HCT116 (cell line): ENCODE measurements at regions not wholly inside any gene's neighbourhood (a gene's known extent, or its start where the extent isn't known, plus 50 kb on each side); places are given as distances from the start of the nearest gene placed in this dataset.

Source experiments
- ATAC-seq: fragments of 200-7000 bp; cut with Tn5 transposase; 2 replicates; pipeline ENCODE4 v1.9.1; 2020; ENCODE audit warnings: mild to moderate bottlenecking, moderate library complexity
- BruUV-seq: library from RNA; stranded (reverse); fragments of 400-500 nt; replicated peaks from 2 replicates; lab custom pipeline; 2021; lab: Mats Ljungman, UMichigan
- CTCF ChIA-PET: fragments of 300-600 bp; sonication (Branson Sonifier 250); formaldehyde crosslinking; loops from one replicate; lab custom pipeline; 2021; ENCODE audit warnings: antibody characterized with exemption; lab: Charles Lee
- POLR2A ChIA-PET: fragments of 300-600, 350-600 bp; sonication (Branson Sonifier 250); formaldehyde crosslinking; loops from one replicate; lab custom pipeline; 2021; ENCODE audit warnings: antibody characterized with exemption; lab: Charles Lee
- RAD21 ChIA-PET, 2 experiments: fragments of 300-600 bp; sonication (Branson Sonifier 250); formaldehyde crosslinking; loops; one replicate each; lab custom pipeline; 2023; ENCODE audit warnings: low total read pairs in 2 of 2; ENCODE audit not compliant: uncharacterized antibody in 2 of 2, unreplicated experiment in 2 of 2, low non-redundant PET in 1 of 2; lab: Charles Lee
- DNase-seq: peaks from one replicate; pipeline ENCODE4 v3.0.0-alpha.2; 2010; ENCODE audit warnings: low read depth, low spot score
- H2AFZ ChIP-seq: fragments of 200-600 bp; shearing (Covaris generic), sonication (generic); 2 replicates; pipeline ENCODE4 v1.6.1; 2017; ENCODE audit warnings: low read depth, mixed run types, mixed read lengths, antibody characterized with exemption, low read length; ENCODE audit not compliant: poor library complexity, severe bottlenecking
- H3K27ac ChIP-seq: 2 replicates; pipeline ENCODE4 v1.5.1; 2012; ENCODE audit warnings: low read depth, low read length
- H3K27me3 ChIP-seq: fragments of 200-600 bp; sonication (generic); 2 replicates; pipeline ENCODE4 v1.6.1; 2016; ENCODE audit warnings: mixed run types, low read length, mixed read lengths; ENCODE audit not compliant: insufficient read depth
- H3K36me3 ChIP-seq, 2 experiments: fragments of 200-500 bp in 1 of 2; fragments of 200-600 bp in 1 of 2; sonication (Bioruptor generic) in 1 of 2; sonication (generic) in 1 of 2; 2 replicates each; pipeline versions ENCODE4 v1.5.1 to v1.6.1; 2014 to 2016; ENCODE audit warnings: low read length in 2 of 2, inconsistent platforms in 1 of 2, mixed read lengths in 1 of 2, mixed run types in 1 of 2; ENCODE audit not compliant: insufficient read depth in 2 of 2, control insufficient read depth in 1 of 2
- H3K4me1 ChIP-seq, 2 experiments: fragments of 200-600 bp in 1 of 2; sonication (generic) in 1 of 2; 2 replicates each; pipeline versions ENCODE4 v1.5.1 to v1.6.1; 2012 to 2017; ENCODE audit warnings: low read length in 2 of 2, inconsistent platforms in 1 of 2, mild to moderate bottlenecking in 1 of 2, mixed read lengths in 1 of 2, mixed run types in 1 of 2, moderate library complexity in 1 of 2; ENCODE audit not compliant: insufficient read depth in 2 of 2, control insufficient read depth in 1 of 2
- H3K4me2 ChIP-seq: fragments of 200-600 bp; sonication (generic); 2 replicates; pipeline ENCODE4 v1.6.1; 2017; ENCODE audit warnings: mixed run types, low read length, mixed read lengths
- H3K4me3 ChIP-seq, 2 experiments: fragments of 200-600 bp in 1 of 2; sonication (generic) in 1 of 2; replicated peaks in 1 of 2; 2 replicates each; pipeline ENCODE4 v1.5.1; 2011 to 2016; ENCODE audit warnings: low read length in 2 of 2, control low read depth in 1 of 2, low read depth in 1 of 2, mild to moderate bottlenecking in 1 of 2, mixed read lengths in 1 of 2, mixed run types in 1 of 2
- H3K79me2 ChIP-seq: fragments of 200-600 bp; sonication (generic); 2 replicates; pipeline ENCODE4 v1.6.1; 2017; ENCODE audit warnings: mild to moderate bottlenecking, mixed run types, low read length, moderate library complexity, mixed read lengths; ENCODE audit not compliant: insufficient read depth
- H3K9ac ChIP-seq: fragments of 200-600 bp; sonication (generic); 2 replicates; pipeline ENCODE4 v1.6.1; 2016; ENCODE audit warnings: low read length, mixed read lengths
- H3K9me2 ChIP-seq: fragments of 200-600 bp; sonication (generic), shearing (Covaris generic); 2 replicates; pipeline ENCODE4 v1.6.1; 2017; ENCODE audit warnings: mixed run types, mild to moderate bottlenecking, moderate library complexity; ENCODE audit not compliant: insufficient read depth
- H3K9me3 ChIP-seq, 2 experiments: fragments of 200-500 bp in 1 of 2; fragments of 200-600 bp in 1 of 2; sonication (Bioruptor generic) in 1 of 2; sonication (generic) in 1 of 2; 2 replicates each; pipeline ENCODE4 v1.6.1; 2014 to 2017; ENCODE audit warnings: low read length in 2 of 2, mixed read lengths in 2 of 2, inconsistent platforms in 1 of 2, low read depth in 1 of 2, mild to moderate bottlenecking in 1 of 2, mixed run types in 1 of 2, moderate library complexity in 1 of 2; ENCODE audit not compliant: control insufficient read depth in 1 of 2, insufficient read depth in 1 of 2
- H4K20me1 ChIP-seq: fragments of 200-600 bp; sonication (generic), shearing (Covaris generic); 2 replicates; pipeline ENCODE4 v1.6.1; 2017; ENCODE audit warnings: mixed run types, mild to moderate bottlenecking, moderate library complexity; ENCODE audit not compliant: insufficient read depth
- CBX3 ChIP-seq: IDR thresholded peaks from 2 replicates; pipeline ENCODE4 v1.6.1; 2012; ENCODE audit warnings: low read depth
- CEBPB ChIP-seq: IDR thresholded peaks from 2 replicates; pipeline ENCODE4 v1.6.1; 2012; ENCODE audit warnings: low read depth
- ELF1 ChIP-seq: IDR thresholded peaks from 2 replicates; pipeline ENCODE4 v1.6.1; 2012; ENCODE audit warnings: low read depth, borderline replicate concordance
- JUND ChIP-seq: IDR thresholded peaks from 2 replicates; pipeline ENCODE4 v1.6.1; 2012
- MAX ChIP-seq: IDR thresholded peaks from 2 replicates; pipeline ENCODE4 v1.6.1; 2012
- POLR2AphosphoS5 ChIP-seq: IDR thresholded peaks from 2 replicates; pipeline ENCODE4 v1.6.1; 2011; ENCODE audit warnings: mild to moderate bottlenecking, low read depth, low read length, moderate library complexity
- REST ChIP-seq: IDR thresholded peaks from 2 replicates; pipeline ENCODE4 v1.6.1; 2012; ENCODE audit warnings: low read depth
- YY1 ChIP-seq: IDR thresholded peaks from 2 replicates; pipeline ENCODE4 v1.6.1; 2011; ENCODE audit warnings: low read length, low read depth, moderate library complexity, mild to moderate bottlenecking; ENCODE audit not compliant: insufficient replicate concordance; ENCODE audit errors: extremely low read depth
- ZFX ChIP-seq: fragments of 450-650 bp; IDR thresholded peaks from 2 replicates; pipeline ENCODE4 v1.6.1; 2017
- intact Hi-C: fragments of 100-400 bp; cut with micrococcal nuclease; formaldehyde crosslinking; loops from 2 replicates; pipeline ENCODE4 v1.10.0; 2022
- TF ChIP-seq, protein P1 (sequence below): IDR thresholded peaks from 2 replicates; pipeline ENCODE4 v1.6.1; 2011; ENCODE audit warnings: mild to moderate bottlenecking, low read length, moderate library complexity; ENCODE audit not compliant: insufficient replicate concordance; ENCODE audit errors: extremely low read depth

- ATAC-seq = no peak
- no peak for DNase-seq
- peak overlapping the region; percentile 59 to 69 for H3K4me3 ChIP-seq
- peaks cover 36 to 61% of the 10 kb centered on the region in 2 experiments for H3K4me1 ChIP-seq
- POLR2A ChIA-PET = interaction anchor here (0.9 to 10.3 kb wide), 24 partner anchors 12 to 1779 kb away, joined by 3 to 302 read pairs (median 5); partner anchors contain the start of gene ZNF184
- H3K36me3 ChIP-seq = no peaks in the 10 kb centered on the region
- no peak for TF ChIP-seq CEBPB
- no peak for TF ChIP-seq ELF1
- no peak for TF ChIP-seq YY1
- no peak for TF ChIP-seq POLR2AphosphoS5
- no peak for TF ChIP-seq MAX
- TF ChIP-seq REST = no peak
- TF ChIP-seq, protein P1, sequence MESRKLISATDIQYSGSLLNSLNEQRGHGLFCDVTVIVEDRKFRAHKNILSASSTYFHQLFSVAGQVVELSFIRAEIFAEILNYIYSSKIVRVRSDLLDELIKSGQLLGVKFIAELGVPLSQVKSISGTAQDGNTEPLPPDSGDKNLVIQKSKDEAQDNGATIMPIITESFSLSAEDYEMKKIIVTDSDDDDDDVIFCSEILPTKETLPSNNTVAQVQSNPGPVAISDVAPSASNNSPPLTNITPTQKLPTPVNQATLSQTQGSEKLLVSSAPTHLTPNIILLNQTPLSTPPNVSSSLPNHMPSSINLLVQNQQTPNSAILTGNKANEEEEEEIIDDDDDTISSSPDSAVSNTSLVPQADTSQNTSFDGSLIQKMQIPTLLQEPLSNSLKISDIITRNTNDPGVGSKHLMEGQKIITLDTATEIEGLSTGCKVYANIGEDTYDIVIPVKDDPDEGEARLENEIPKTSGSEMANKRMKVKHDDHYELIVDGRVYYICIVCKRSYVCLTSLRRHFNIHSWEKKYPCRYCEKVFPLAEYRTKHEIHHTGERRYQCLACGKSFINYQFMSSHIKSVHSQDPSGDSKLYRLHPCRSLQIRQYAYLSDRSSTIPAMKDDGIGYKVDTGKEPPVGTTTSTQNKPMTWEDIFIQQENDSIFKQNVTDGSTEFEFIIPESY = no peak
- no peak for TF ChIP-seq JUND
- no peak for TF ChIP-seq ZFX
- no peak for TF ChIP-seq CBX3
- no peaks in the 10 kb centered on the region; a peak in 1 of 4 replicates for H3K9me3 ChIP-seq
- H3K79me2 ChIP-seq = no peaks in the 10 kb centered on the region
- no peaks in the 10 kb centered on the region for H3K9me2 ChIP-seq
- H3K27ac ChIP-seq = peak overlapping the region; percentile 88
- H3K27me3 ChIP-seq = no peaks in the 10 kb centered on the region
- RAD21 ChIA-PET = interaction anchor here in 1 of 2 experiments (0.6 kb wide), 1 partner anchor 81 kb away, joined by 3 read pairs; a partner anchor contains a TSS
- no peaks in the 10 kb centered on the region for H4K20me1 ChIP-seq
- CTCF ChIA-PET = interaction anchor here (1.6 to 2.0 kb wide), 2 partner anchors 86 to 650 kb away, joined by 5 to 10 read pairs; no protein-coding TSS in a partner anchor
- H3K4me2 ChIP-seq = peak overlapping the region; percentile 70
- BruUV-seq = no TSS peak
- no peak overlapping the region for H2AFZ ChIP-seq
- intact Hi-C loops = loop anchor here (2.0 kb wide), 1 partner anchor 83 kb away; a partner anchor contains a TSS
- peak overlapping the region; percentile 74 for H3K9ac ChIP-seq
These were observed 102.9 kb downstream of the OR2B2 start for GRCh38 chr6:27809067-27809938.
